HFFc6 (cell line): ENCODE measurements at regions not wholly inside any gene's neighbourhood (a gene's known extent, or its start where the extent isn't known, plus 50 kb on each side); places are given as distances from the start of the nearest gene placed in this dataset.

Experiments used
- DNase-seq: peaks from one replicate; pipeline ENCODE4 v3.0.0-alpha.2; 2018
- H3K27ac Mint-ChIP-seq: 2 replicates; pipeline ENCODE4 v1.8.0; 2020; ENCODE audit warnings: mild to moderate bottlenecking, mixed read lengths
- H3K27me3 Mint-ChIP-seq: 2 replicates; pipeline ENCODE4 v1.8.0; 2021; ENCODE audit warnings: mild to moderate bottlenecking, moderate library complexity, mixed read lengths; ENCODE audit not compliant: insufficient read depth
- H3K36me3 Mint-ChIP-seq: 2 replicates; pipeline ENCODE4 v1.8.0; 2021; ENCODE audit warnings: low read depth, mixed read lengths
- H3K4me1 Mint-ChIP-seq: 2 replicates; pipeline ENCODE4 v1.8.0; 2020; ENCODE audit warnings: low read depth, mixed read lengths
- H3K4me3 Mint-ChIP-seq: 2 replicates; pipeline ENCODE4 v1.8.0; 2020; ENCODE audit warnings: mild to moderate bottlenecking, moderate library complexity, mixed read lengths
- H3K9me3 Mint-ChIP-seq: 2 replicates; pipeline ENCODE4 v1.8.0; 2020; ENCODE audit warnings: mild to moderate bottlenecking, mixed read lengths
- TF ChIP-seq, protein P1 (sequence below): fragments of 200-600 bp; sonication (generic); IDR thresholded peaks from 2 replicates; pipeline ENCODE4 v1.5.0; 2021; ENCODE audit warnings: antibody characterized with exemption, mild to moderate bottlenecking

DNA sequence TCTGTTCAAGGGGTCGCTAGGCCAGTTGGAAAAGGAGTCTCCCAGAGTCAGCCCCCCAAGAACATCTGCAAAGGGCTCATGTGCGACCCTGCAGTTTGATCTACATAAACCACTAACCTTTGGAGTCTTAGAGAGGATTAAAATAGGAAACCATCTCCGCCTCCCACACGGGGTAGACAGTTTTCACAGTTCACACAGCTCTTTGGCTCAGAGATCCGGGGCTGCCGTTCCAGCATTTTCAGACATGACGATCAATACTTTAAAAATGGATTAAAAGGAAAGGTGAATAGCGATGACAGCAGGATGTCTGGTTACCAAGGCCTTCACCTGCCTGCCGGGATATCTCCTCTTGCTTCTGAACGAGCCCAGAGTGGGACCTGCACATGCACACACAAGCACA is 59.8 kb upstream of the BCL11B start:
- DNase-seq = no peak
- no peaks in the 10 kb centered on the region for H3K9me3 Mint-ChIP-seq
- no peaks in the 10 kb centered on the region for H3K36me3 Mint-ChIP-seq
- TF ChIP-seq, protein P1, sequence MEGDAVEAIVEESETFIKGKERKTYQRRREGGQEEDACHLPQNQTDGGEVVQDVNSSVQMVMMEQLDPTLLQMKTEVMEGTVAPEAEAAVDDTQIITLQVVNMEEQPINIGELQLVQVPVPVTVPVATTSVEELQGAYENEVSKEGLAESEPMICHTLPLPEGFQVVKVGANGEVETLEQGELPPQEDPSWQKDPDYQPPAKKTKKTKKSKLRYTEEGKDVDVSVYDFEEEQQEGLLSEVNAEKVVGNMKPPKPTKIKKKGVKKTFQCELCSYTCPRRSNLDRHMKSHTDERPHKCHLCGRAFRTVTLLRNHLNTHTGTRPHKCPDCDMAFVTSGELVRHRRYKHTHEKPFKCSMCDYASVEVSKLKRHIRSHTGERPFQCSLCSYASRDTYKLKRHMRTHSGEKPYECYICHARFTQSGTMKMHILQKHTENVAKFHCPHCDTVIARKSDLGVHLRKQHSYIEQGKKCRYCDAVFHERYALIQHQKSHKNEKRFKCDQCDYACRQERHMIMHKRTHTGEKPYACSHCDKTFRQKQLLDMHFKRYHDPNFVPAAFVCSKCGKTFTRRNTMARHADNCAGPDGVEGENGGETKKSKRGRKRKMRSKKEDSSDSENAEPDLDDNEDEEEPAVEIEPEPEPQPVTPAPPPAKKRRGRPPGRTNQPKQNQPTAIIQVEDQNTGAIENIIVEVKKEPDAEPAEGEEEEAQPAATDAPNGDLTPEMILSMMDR = no peak
- H3K27me3 Mint-ChIP-seq = peaks cover 30% of the 10 kb centered on the region
- no peak overlapping the region for H3K27ac Mint-ChIP-seq
- H3K4me1 Mint-ChIP-seq = no peaks in the 10 kb centered on the region; the same call in 1 of the 2 replicates
- no peak overlapping the region for H3K4me3 Mint-ChIP-seq

DNA sequence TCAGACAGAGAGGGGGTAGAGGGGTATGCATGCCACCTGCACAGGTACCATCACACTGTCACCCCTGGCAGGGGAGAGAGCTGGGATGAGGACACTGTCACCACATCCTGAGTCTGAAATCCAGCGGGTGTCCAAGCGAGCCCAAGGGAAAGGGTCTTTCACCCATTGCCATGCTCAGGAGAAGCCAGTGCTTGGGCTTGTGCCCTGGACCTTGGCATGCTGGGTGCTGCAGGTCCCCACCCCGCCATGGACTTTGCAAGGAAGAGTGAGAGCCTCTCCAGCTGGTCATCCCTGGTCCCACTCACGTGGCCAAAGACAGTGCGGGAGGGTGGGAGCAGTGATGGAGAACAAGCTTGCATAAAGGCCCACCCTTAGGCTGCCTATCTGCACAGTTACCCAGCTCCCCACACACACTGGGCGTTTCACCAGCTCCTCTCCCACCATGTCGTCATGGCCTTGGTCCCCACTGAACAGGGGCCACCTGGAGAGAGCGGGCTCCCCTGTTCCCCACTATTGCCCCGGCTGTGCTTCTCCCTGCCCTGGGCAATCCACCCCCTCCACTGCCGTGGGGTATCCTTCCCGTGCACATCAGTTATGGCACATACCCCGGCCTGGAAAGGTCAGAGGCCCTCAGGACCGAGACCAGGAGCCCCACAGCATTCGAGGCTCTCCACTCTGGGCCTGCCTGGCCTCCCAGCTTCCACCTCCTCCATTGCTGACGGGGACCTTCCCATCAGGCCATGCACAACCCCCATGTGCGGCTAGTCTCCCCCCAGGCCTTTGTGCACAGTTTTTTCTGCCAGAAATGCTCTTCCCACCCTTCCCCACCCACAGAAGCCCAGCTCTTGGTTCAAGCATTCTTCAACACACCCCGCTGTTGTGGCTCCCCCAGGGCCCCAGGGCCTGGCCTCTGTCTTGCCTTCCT is 58.6 kb upstream of the BCL11B start:
- no peaks in the 10 kb centered on the region for H3K9me3 Mint-ChIP-seq
- peaks cover 36% of the 10 kb centered on the region for H3K27me3 Mint-ChIP-seq
- TF ChIP-seq, protein P1 = no peak
- H3K27ac Mint-ChIP-seq = no peak overlapping the region
- no peaks in the 10 kb centered on the region; the same call in 1 of the 2 replicates for H3K4me1 Mint-ChIP-seq
- DNase-seq = no peak
- H3K36me3 Mint-ChIP-seq = no peaks in the 10 kb centered on the region
- H3K4me3 Mint-ChIP-seq = no peak overlapping the region

DNA sequence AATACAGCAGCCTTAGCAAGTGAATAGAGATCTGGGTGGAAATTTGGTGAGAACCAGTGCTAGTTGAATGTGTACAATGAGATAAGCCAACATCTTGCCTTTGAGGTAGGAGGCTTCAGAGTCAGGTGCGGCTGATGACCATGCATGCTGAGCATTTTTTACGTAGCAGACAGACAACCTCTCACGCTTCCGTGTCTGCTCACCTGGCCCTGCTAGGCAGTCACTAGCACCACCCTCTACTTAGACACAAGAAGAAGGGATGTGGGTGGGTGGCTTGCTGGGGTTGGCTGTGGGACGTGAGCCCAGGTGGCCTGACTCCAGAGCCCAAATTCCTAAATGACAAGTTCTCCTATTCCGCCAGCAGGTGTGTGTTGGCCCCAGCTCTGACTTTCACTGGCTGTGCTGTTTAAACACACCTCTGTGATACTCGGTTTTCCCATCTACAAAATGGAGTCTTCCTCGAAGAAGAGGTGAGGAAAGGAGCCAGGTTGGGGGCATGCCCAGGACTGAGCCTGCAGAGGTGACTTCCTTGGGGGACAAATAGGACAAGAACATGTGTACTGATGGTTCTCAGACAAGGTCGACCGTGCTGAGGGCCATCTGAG is 57.8 kb upstream of the BCL11B start:
- peaks cover 37% of the 10 kb centered on the region for H3K27me3 Mint-ChIP-seq
- H3K4me3 Mint-ChIP-seq = no peak overlapping the region

DNA sequence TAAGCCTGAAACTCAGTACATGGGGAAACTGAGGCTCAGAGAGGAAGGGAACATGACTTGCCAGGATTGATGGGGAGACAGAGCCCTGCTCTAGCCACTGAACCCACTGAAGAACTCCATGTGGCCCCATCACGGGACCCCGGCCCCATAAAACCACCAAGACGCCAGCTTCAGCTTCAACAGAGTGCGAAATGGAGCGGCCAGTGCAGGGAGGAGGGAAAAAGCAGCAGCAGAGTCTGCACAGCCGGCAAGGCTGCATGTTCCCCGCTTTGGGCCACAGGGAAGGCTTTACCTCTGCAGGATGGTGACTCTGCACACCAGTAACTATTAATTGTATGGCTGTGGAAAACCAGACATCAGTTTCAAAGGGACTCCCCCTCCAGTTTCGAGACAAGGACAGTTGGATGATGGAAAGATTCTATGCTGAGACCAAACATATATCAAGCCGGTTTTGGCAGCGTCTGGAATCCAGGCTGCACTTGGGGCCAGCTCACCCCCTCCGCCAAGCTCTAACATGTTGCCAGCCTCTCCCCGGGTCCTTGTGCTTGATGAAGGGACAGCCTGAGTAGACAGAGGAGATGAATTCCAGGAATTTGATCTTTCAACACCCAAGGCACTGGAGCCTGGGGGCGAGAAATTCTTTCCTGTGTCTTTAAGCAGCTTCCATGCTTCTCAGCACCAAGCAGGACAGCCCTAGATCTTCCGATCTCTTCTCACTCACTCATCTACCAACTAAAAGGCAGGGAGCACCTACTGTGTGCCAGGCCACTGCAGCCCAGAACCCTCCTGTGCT is 55.7 kb upstream of the BCL11B start:
- TF ChIP-seq, protein P1 = no peak
- Mint-ChIP-seq H3K4me1 (no peaks in the 10 kb centered on the region; the same call in 1 of the 2 replicates), H3K27ac (no peak overlapping the region), H3K4me3 (no peak overlapping the region), H3K9me3 (no peaks in the 10 kb centered on the region), H3K27me3 (peaks cover 35% of the 10 kb centered on the region), H3K36me3 (no peaks in the 10 kb centered on the region)
- no peak for DNase-seq

More for the DNA sequence above, 57.8 kb upstream of the BCL11B start:
- no peaks in the 10 kb centered on the region for H3K9me3 Mint-ChIP-seq
- DNase-seq = no peak
- H3K4me1 Mint-ChIP-seq = no peaks in the 10 kb centered on the region; the same call in 1 of the 2 replicates
- TF ChIP-seq, protein P1 = no peak
- no peaks in the 10 kb centered on the region for H3K36me3 Mint-ChIP-seq
- no peak overlapping the region for H3K27ac Mint-ChIP-seq

DNA sequence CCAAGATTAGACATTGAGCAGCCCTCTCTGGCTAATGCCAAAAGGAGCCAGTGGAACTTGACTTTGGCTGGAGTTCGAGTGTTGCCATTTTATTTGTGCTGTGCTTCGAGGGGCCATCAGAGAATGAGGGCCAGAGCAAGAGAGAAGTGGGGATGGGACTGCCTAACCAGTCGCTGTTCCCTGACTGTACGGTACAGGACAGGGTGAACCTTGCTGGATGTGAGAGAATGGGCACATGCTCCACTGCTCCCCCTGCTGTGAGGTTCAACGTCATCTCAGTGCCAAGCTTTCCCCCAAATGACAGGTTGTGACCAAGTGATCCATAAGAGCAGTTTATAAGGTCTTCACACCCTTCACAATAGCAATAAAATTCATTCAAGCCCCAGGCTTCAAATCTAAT is 55.1 kb upstream of the BCL11B start:
- Mint-ChIP-seq H3K9me3 (no peaks in the 10 kb centered on the region), H3K27me3 (peaks cover 34% of the 10 kb centered on the region), H3K27ac (no peak overlapping the region), H3K4me3 (no peak overlapping the region), H3K36me3 (no peaks in the 10 kb centered on the region), H3K4me1 (no peaks in the 10 kb centered on the region; the same call in 1 of the 2 replicates)
- DNase-seq = no peak
- TF ChIP-seq, protein P1 = peak; percentile 38
